ENCODE measurements at regions not wholly inside any gene's neighbourhood (a gene's known extent, or its start where the extent isn't known, plus 50 kb on each side); places are given as distances from the start of the nearest gene placed in this dataset.

- TF ChIP-seq, protein P1, sequence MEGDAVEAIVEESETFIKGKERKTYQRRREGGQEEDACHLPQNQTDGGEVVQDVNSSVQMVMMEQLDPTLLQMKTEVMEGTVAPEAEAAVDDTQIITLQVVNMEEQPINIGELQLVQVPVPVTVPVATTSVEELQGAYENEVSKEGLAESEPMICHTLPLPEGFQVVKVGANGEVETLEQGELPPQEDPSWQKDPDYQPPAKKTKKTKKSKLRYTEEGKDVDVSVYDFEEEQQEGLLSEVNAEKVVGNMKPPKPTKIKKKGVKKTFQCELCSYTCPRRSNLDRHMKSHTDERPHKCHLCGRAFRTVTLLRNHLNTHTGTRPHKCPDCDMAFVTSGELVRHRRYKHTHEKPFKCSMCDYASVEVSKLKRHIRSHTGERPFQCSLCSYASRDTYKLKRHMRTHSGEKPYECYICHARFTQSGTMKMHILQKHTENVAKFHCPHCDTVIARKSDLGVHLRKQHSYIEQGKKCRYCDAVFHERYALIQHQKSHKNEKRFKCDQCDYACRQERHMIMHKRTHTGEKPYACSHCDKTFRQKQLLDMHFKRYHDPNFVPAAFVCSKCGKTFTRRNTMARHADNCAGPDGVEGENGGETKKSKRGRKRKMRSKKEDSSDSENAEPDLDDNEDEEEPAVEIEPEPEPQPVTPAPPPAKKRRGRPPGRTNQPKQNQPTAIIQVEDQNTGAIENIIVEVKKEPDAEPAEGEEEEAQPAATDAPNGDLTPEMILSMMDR (IDR thresholded peaks at IDR 0.05; ENCODE audit: low read depth, low read length), result no peak
- no peak for TF ChIP-seq EZH2phosphoT487 (IDR thresholded peaks at IDR 0.05; ENCODE audit: low read depth)
These were observed 239.8 kb downstream of the MAFB start for GRCh38 chr20:40449144-40449690.
